Neural progenitor cell (in vitro differentiated cells): ENCODE measurements at regions not wholly inside any gene's neighbourhood (a gene's known extent, or its start where the extent isn't known, plus 50 kb on each side); places are given as distances from the start of the nearest gene placed in this dataset.

ENCODE experiments used
- DNase-seq: peaks from one replicate; pipeline ENCODE4 v3.0.0-alpha.2; 2016; ENCODE audit warnings: low spot score
- H2AFZ ChIP-seq: fragments of 200-600 bp; sonication (generic); replicated peaks from 2 replicates; pipeline ENCODE4 v1.6.1; 2016; ENCODE audit warnings: antibody characterized with exemption
- H3F3A ChIP-seq: fragments of 200-600 bp; sonication (generic); 2 replicates; pipeline ENCODE4 v1.6.1; 2016; ENCODE audit warnings: antibody characterized with exemption, low read depth
- H3K27ac ChIP-seq: fragments of 200-600 bp; sonication (generic); 2 replicates; pipeline ENCODE4 v1.5.1; 2016; ENCODE audit warnings: mild to moderate bottlenecking
- H3K27me3 ChIP-seq: fragments of 200-600 bp; sonication (generic); 2 replicates; pipeline ENCODE4 v1.6.1; 2016; ENCODE audit warnings: mild to moderate bottlenecking, moderate library complexity
- H3K36me3 ChIP-seq: fragments of 200-600 bp; sonication (generic); 2 replicates; pipeline ENCODE4 v1.5.1; 2016
- H3K4me1 ChIP-seq: fragments of 200-600 bp; sonication (generic); 2 replicates; pipeline ENCODE4 v1.6.1; 2016; ENCODE audit warnings: mixed run types
- H3K4me2 ChIP-seq: fragments of 200-600 bp; sonication (generic); 2 replicates; pipeline ENCODE4 v1.6.1; 2016
- H3K4me3 ChIP-seq: fragments of 200-600 bp; sonication (generic); 2 replicates; pipeline ENCODE4 v1.5.1; 2016
- H3K79me2 ChIP-seq: fragments of 200-600 bp; sonication (generic); 2 replicates; pipeline ENCODE4 v1.6.1; 2016; ENCODE audit warnings: low read depth
- H3K9ac ChIP-seq: fragments of 200-600 bp; sonication (generic); 2 replicates; pipeline ENCODE4 v1.6.1; 2016
- H3K9me3 ChIP-seq: fragments of 200-600 bp; sonication (generic); 2 replicates; pipeline ENCODE4 v1.5.1; 2016; ENCODE audit warnings: low read depth
- H4K20me1 ChIP-seq: fragments of 200-600 bp; sonication (generic); 2 replicates; pipeline ENCODE4 v1.6.1; 2016; ENCODE audit warnings: low read depth
- H3K27ac Mint-ChIP-seq: 3 replicates; pipeline ENCODE4 v1.8.0; 2021; ENCODE audit warnings: mixed read lengths
- H3K27me3 Mint-ChIP-seq: 2 replicates; pipeline ENCODE4 v1.8.0; 2022; ENCODE audit warnings: low read depth, mild to moderate bottlenecking, inconsistent platforms, moderate library complexity, mixed read lengths; ENCODE audit not compliant: insufficient read depth
- H3K36me3 Mint-ChIP-seq: 3 replicates; pipeline ENCODE4 v1.8.0; 2021; ENCODE audit warnings: mixed read lengths
- H3K4me1 Mint-ChIP-seq: 3 replicates; pipeline ENCODE4 v1.8.0; 2021; ENCODE audit warnings: mixed read lengths
- H3K4me3 Mint-ChIP-seq: 3 replicates; pipeline ENCODE4 v1.8.0; 2021; ENCODE audit warnings: mild to moderate bottlenecking, moderate library complexity, mixed read lengths
- H3K9me3 Mint-ChIP-seq: 3 replicates; pipeline ENCODE4 v1.8.0; 2020; ENCODE audit warnings: mixed read lengths
- CTCF ChIP-seq: fragments of 200-600 bp; sonication (generic); IDR thresholded peaks from 2 replicates; pipeline ENCODE4 v1.5.1; 2017; ENCODE audit warnings: antibody characterized with exemption, mild to moderate bottlenecking
- EZH2 ChIP-seq: fragments of 200-600 bp; sonication (generic); IDR thresholded peaks from 2 replicates; pipeline ENCODE4 v1.6.1; 2017; ENCODE audit warnings: antibody characterized with exemption, mild to moderate bottlenecking, moderate library complexity
- EZH2phosphoT487 ChIP-seq: fragments of 200-600 bp; sonication (generic); IDR thresholded peaks from 2 replicates; pipeline ENCODE4 v1.6.1; 2017; ENCODE audit warnings: antibody characterized with exemption

GRCh38 chr2:156088587-156088986 is 243.9 kb downstream of the NR4A2 start:
- H3K27ac ChIP-seq, result no peak overlapping the region
- no peaks in the 10 kb centered on the region for H3K36me3 ChIP-seq
- H3K79me2 ChIP-seq, result no peaks in the 10 kb centered on the region
- no peaks in the 10 kb centered on the region for H3K4me1 ChIP-seq
- no peaks in the 10 kb centered on the region for H3F3A ChIP-seq
- no peaks in the 10 kb centered on the region for H4K20me1 ChIP-seq
- Mint-ChIP-seq H3K4me1 (peaks cover 5% of the 10 kb centered on the region), H3K36me3 (no peaks in the 10 kb centered on the region), H3K27ac (no peak overlapping the region), H3K9me3 (peaks cover 5% of the 10 kb centered on the region), H3K27me3 (no peaks in the 10 kb centered on the region), H3K4me3 (no peak overlapping the region)
- no peak for DNase-seq
- H3K9ac ChIP-seq, result no peak overlapping the region
- no peaks in the 10 kb centered on the region for H3K9me3 ChIP-seq
- no peak overlapping the region for H3K4me3 ChIP-seq
- no peak overlapping the region for H2AFZ ChIP-seq
- H3K4me2 ChIP-seq, result no peak overlapping the region
- H3K27me3 ChIP-seq, result no peaks in the 10 kb centered on the region
- TF ChIP-seq EZH2, result no peak
- no peak for TF ChIP-seq CTCF
- TF ChIP-seq EZH2phosphoT487, result no peak

GRCh38 chr2:156087875-156088274 is 244.6 kb downstream of the NR4A2 start:
- Mint-ChIP-seq H3K27ac (no peak overlapping the region), H3K9me3 (peaks cover 5% of the 10 kb centered on the region), H3K4me3 (no peak overlapping the region), H3K27me3 (no peaks in the 10 kb centered on the region), H3K36me3 (no peaks in the 10 kb centered on the region), H3K4me1 (peaks cover 5% of the 10 kb centered on the region)
- H3K4me1 ChIP-seq, result no peaks in the 10 kb centered on the region
- no peak for TF ChIP-seq EZH2
- no peak overlapping the region for H3K9ac ChIP-seq
- no peaks in the 10 kb centered on the region for H3K27me3 ChIP-seq
- H3K4me2 ChIP-seq, result no peak overlapping the region
- no peaks in the 10 kb centered on the region for H3K9me3 ChIP-seq
- no peak overlapping the region for H2AFZ ChIP-seq
- H3K27ac ChIP-seq, result no peak overlapping the region
- H3K79me2 ChIP-seq, result no peaks in the 10 kb centered on the region
- H3K4me3 ChIP-seq, result no peak overlapping the region
- DNase-seq, result no peak
- H3K36me3 ChIP-seq, result no peaks in the 10 kb centered on the region
- H4K20me1 ChIP-seq, result no peaks in the 10 kb centered on the region
- H3F3A ChIP-seq, result no peaks in the 10 kb centered on the region

- no peaks in the 10 kb centered on the region for H3F3A ChIP-seq
- H3K27me3 ChIP-seq, result no peaks in the 10 kb centered on the region
- no peak overlapping the region for H3K4me3 Mint-ChIP-seq
- peaks cover 5% of the 10 kb centered on the region for H3K4me1 Mint-ChIP-seq
- H3K9me3 ChIP-seq, result peaks cover 6% of the 10 kb centered on the region
- no peaks in the 10 kb centered on the region for H3K36me3 Mint-ChIP-seq
- H3K4me1 ChIP-seq, result no peaks in the 10 kb centered on the region
- H3K27ac Mint-ChIP-seq, result no peak overlapping the region
- no peak overlapping the region for H3K9ac ChIP-seq
- no peak overlapping the region for H3K27ac ChIP-seq
- peaks cover 25% of the 10 kb centered on the region for H3K9me3 Mint-ChIP-seq
- H3K79me2 ChIP-seq, result no peaks in the 10 kb centered on the region
- H3K27me3 Mint-ChIP-seq, result no peaks in the 10 kb centered on the region
- H3K36me3 ChIP-seq, result no peaks in the 10 kb centered on the region
- no peak overlapping the region for H3K4me2 ChIP-seq
- H3K4me3 ChIP-seq, result no peak overlapping the region
- TF ChIP-seq CTCF (no peak), EZH2 (no peak), EZH2phosphoT487 (no peak)
- no peak overlapping the region for H2AFZ ChIP-seq
- H4K20me1 ChIP-seq, result no peaks in the 10 kb centered on the region
- DNase-seq, result no peak
These were observed 248.6 kb downstream of the NR4A2 start for GRCh38 chr2:156083763-156084493.

GRCh38 chr2:156079845-156080244 is 252.7 kb downstream of the NR4A2 start:
- H3K27me3 Mint-ChIP-seq, result no peaks in the 10 kb centered on the region
- H3K9me3 Mint-ChIP-seq, result peaks cover 25% of the 10 kb centered on the region
- Histone ChIP-seq H3K4me2 (no peak overlapping the region), H3K9ac (no peak overlapping the region), H3K36me3 (no peaks in the 10 kb centered on the region), H3F3A (no peaks in the 10 kb centered on the region), H3K27me3 (no peaks in the 10 kb centered on the region), H4K20me1 (no peaks in the 10 kb centered on the region), H3K79me2 (no peaks in the 10 kb centered on the region), H3K27ac (no peak overlapping the region), H2AFZ (no peak overlapping the region), H3K4me3 (no peak overlapping the region), H3K4me1 (peaks cover 8% of the 10 kb centered on the region), H3K9me3 (peaks cover 6% of the 10 kb centered on the region)
- H3K4me1 Mint-ChIP-seq, result peaks cover 5% of the 10 kb centered on the region
- TF ChIP-seq EZH2, result no peak
- no peak for TF ChIP-seq EZH2phosphoT487
- TF ChIP-seq CTCF, result no peak
- H3K4me3 Mint-ChIP-seq, result no peak overlapping the region
- no peaks in the 10 kb centered on the region for H3K36me3 Mint-ChIP-seq
- DNase-seq, result no peak
- H3K27ac Mint-ChIP-seq, result no peak overlapping the region
